NCI-H1694 (cell line): ENCODE measurements at regions not wholly inside any gene's neighbourhood (a gene's known extent, or its start where the extent isn't known, plus 50 kb on each side); places are given as distances from the start of the nearest gene placed in this dataset.

Experiments used
- DNase-seq: peaks from one replicate; lab custom pipeline; 2025; lab: John Stamatoyannopoulos, UW

- peak; percentile 46 for DNase-seq
Measured at GRCh38 chr3:933326-933725, 159.5 kb upstream of the CNTN6 start.

GRCh38 chr3:944786-945185 is 148.0 kb upstream of the CNTN6 start:
- no peak for DNase-seq

GRCh38 chr3:945738-946137 is 147.1 kb upstream of the CNTN6 start:
- DNase-seq = no peak

- no peak for DNase-seq
Measured at GRCh38 chr3:952906-953305, 139.9 kb upstream of the CNTN6 start.

GRCh38 chr3:963255-963654 is 129.6 kb upstream of the CNTN6 start:
- DNase-seq = no peak

- DNase-seq = no peak
Measured at GRCh38 chr3:963755-964154, 129.1 kb upstream of the CNTN6 start.

GRCh38 chr3:965826-966225 is 127.0 kb upstream of the CNTN6 start:
- no peak for DNase-seq

GRCh38 chr3:966341-966740 is 126.5 kb upstream of the CNTN6 start:
- DNase-seq = no peak

GRCh38 chr3:973340-973739 is 119.5 kb upstream of the CNTN6 start:
- DNase-seq = no peak

GRCh38 chr3:976006-976405 is 116.8 kb upstream of the CNTN6 start:
- no peak for DNase-seq

GRCh38 chr3:981156-981555 is 111.7 kb upstream of the CNTN6 start:
- no peak for DNase-seq

- DNase-seq = no peak
Measured at GRCh38 chr3:988785-989184, 104.0 kb upstream of the CNTN6 start.

- DNase-seq = no peak
Measured at GRCh38 chr3:992871-993270, 100.0 kb upstream of the CNTN6 start.

GRCh38 chr3:1002010-1002409 is 90.8 kb upstream of the CNTN6 start:
- no peak for DNase-seq

GRCh38 chr3:1007866-1008265 is 85.0 kb upstream of the CNTN6 start:
- no peak for DNase-seq

- no peak for DNase-seq
Measured at GRCh38 chr3:1010228-1010627, 82.6 kb upstream of the CNTN6 start.

GRCh38 chr3:1015826-1016225 is 77.0 kb upstream of the CNTN6 start:
- DNase-seq = no peak

- DNase-seq = no peak
Measured at GRCh38 chr3:1017870-1018269, 75.0 kb upstream of the CNTN6 start.

- DNase-seq = no peak
Measured at GRCh38 chr3:1019157-1019556, 73.7 kb upstream of the CNTN6 start.

GRCh38 chr3:1026395-1026794 is 66.4 kb upstream of the CNTN6 start:
- DNase-seq = no peak

- no peak for DNase-seq
Measured at GRCh38 chr3:1036207-1036826, 56.5 kb upstream of the CNTN6 start.

GRCh38 chr3:1037631-1038030 is 55.2 kb upstream of the CNTN6 start:
- no peak for DNase-seq
